ELF-1 (cell line): ENCODE measurements at regions not wholly inside any gene's neighbourhood (a gene's known extent, or its start where the extent isn't known, plus 50 kb on each side); places are given as distances from the start of the nearest gene placed in this dataset.
A peak's percentile ranks its signal among the peaks of the same experiment; 100 is the strongest.

Experiments used
- DNase-seq: peaks from one replicate; pipeline ENCODE4 v3.0.0-alpha.2; 2016; ENCODE audit warnings: low read depth, low spot score

DNA sequence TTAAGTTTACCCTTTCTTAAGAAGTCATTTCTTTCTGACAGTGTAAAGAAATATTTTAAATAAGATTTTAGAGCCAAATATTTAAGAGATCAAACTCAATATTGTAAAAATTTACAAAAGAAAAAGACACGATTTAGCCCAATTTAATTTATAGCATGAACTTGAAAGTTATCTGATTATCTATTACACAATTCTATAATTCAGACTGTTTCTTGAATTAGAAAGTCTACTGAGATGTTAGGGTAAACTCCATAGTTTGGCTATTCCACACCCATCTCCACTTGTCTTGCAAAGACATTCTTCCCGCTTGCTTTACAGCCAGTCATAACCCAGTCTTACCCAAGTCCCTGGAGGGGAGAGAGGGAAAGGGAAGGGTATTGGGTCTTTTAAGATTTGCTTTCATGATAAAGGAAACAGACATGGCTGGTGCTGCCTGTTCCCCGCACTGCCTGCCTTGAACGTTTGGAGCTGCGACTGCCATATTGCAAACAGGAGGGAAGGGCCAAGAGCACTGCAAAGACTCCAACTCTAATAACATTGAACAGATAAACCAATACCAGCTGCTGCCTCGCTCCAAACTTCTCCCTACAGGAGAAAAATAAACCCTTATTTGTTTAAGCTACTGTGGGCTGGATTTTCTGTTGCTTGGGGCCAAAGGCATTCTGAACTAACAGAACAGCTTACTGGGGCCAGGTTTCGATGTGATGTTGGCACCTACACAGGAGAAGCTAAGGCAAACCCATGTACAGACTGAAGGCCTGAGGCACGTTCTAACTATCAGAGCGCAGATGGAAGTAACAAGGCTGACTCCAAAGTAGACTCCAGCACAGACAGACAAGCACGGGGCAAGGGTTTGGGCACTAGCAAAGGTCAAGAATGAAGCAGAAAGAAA lies 552.3 kb upstream of the JARID2 start:
- DNase-seq: peak; percentile 75

DNA sequence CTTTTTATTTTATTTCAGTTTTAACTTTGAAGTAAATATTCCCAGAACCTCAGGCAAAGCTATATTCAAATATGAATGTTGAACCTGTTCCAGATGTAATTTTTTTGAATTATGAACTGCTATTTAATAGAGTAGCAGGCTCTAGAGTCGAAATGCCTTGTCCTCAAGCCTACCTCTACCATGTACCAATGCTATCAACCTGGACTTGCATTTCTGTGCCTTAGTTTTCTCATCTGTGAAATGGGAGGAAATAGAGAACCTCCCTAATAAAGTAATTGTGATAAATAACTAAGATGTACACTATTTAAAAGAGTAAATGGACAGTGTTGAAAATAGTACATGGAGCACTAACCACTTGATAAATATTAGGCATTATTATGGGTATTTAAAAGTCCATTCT lies 551.6 kb upstream of the JARID2 start:
- DNase-seq: no peak

DNA sequence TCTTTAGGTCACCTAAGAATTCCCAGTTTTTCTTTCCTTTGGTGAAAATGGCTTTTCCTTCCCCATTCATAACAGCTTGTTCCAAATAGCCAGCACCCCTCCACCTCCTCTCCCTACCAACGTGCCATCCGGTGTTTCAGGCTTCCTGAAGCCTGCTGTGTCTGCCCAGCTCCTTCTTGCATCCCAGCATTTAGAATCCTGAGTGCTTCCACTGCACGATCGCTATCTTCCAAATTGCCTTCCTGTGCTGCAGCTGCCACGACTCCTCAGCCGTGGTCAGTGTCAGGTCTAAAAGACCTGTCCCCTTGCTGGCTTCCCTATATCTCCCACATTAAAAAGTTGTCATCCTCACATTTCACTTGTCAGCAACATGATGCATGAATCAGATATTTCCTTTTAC lies 550.3 kb upstream of the JARID2 start:
- no peak for DNase-seq

DNA sequence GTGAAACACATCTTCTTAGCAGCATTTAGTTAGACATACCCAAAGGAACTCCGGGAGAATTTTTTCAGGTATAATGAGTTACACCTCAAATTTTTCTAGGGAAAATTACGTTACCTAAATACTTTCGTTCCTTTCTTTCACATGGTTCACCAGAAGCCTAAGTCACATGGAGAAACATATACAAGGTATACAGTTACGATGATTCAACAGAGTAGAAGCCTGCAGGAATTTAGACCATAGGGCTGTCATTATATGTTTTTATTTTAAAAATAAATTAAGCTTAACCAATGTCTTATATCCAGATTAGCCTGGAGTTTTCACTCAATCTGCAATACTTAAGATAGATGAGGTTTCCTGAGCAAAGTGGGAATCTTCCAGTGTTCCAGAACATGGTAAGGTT lies 549.5 kb upstream of the JARID2 start:
- DNase-seq: no peak

DNA sequence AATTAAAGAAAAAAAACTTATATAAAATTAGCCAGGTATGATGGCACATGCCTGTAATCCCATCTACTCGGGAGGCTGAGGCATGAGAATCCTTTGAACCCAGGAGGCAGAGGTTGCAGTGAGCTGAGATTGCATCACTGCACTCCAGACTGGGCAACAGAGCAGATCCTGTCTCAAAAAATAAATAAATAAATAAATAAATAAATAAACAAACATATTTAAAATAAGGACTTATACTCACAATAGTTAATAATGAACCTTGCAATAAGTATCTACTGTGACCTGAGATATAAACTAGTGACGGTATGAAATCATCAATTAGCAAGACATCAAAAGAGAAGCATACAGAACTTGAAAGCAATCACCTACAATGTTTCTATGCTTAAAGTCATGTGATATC lies 548.4 kb upstream of the JARID2 start:
- no peak for DNase-seq

DNA sequence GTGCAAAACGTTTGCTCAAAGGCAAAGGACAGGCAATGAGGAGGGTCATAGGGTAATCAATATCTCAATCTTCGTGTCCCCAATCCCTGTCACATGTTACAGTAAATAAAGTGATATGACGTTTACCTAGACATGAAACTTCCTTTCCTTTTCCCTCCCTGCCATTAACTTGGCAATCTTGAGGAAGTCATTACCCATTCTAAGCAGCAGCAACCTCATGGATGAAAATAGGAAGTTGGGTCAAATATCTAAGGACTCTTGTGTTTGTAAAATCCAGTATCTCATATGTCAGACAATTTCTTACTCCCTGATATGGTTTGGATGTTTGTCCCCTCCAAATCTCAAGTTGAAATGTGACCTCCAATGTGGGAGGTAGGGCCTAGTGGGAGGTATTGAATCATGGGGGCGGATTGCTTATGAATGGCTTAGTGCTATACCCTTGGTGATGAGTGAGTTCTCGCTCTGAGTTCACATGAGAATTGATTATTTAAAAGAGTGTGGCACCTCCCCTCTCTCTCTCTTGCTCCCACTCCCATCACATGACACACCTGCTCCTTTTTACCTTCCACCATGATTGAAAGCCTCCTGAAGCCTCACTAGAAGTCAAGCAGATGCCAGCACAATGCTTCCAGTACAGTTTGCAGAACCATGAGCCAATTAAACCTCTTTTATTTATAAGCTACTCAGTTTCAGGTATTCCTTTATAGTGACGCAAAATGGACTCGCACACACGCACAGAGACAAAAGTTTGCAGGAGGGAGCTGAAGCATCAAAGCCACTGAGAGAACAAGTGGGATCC lies 545.9 kb upstream of the JARID2 start:
- no peak for DNase-seq

DNA sequence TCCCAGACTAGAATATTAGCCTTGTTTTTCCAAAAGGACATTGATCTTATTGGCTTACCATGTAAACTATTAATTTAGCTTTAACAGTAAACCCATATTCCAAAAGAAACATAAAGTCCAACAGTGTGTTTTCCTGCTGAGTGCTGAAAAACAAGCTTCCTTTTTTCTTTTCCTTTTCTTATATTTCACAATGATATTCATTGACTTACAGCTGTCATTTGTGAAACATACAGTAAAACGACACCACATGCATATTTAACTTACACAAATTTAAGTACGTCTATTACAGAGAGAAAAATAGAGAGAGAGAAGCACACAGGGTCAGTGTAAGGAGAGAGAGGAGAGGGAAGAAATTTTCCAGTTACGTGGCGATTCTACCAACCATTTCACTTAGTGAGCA lies 543.9 kb upstream of the JARID2 start:
- DNase-seq: no peak

DNA sequence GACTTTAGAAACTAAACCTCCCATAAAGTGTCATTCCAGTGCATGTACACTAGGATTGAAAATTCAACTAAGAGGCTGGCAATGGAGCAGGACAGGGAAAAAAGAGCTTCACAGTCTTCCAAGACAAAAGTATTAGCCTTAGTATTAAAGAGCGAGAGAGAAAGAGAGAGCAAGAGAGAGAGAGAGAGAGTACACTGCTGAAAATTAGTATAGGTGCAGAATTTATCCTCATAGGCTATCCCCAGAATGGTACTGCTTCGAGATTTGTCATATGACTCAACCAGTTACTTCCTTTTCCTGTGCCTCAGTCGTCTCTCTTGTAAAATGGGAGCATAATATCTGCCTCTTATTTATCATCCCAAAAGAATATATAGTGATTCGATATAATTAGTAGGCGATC lies 543.2 kb upstream of the JARID2 start:
- DNase-seq: no peak

DNA sequence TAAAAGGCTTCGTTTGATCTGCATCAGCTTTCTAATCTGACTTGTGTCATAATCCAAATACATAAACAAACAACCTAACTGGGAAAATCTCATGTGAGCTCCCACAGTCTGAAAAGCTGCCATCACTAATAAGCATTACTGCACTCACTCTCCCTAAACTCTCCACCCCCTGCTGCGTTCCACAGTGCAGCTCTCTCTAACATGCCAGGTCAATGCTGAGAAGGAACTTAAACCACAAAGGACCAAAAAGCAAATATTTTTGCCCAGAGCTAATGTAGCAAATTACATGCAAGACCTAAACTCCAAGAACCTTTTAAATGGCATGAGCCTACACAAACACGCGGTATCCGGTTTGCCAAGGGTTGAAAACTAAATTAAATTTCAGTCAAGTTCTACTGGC lies 542.3 kb upstream of the JARID2 start:
- DNase-seq: no peak

DNA sequence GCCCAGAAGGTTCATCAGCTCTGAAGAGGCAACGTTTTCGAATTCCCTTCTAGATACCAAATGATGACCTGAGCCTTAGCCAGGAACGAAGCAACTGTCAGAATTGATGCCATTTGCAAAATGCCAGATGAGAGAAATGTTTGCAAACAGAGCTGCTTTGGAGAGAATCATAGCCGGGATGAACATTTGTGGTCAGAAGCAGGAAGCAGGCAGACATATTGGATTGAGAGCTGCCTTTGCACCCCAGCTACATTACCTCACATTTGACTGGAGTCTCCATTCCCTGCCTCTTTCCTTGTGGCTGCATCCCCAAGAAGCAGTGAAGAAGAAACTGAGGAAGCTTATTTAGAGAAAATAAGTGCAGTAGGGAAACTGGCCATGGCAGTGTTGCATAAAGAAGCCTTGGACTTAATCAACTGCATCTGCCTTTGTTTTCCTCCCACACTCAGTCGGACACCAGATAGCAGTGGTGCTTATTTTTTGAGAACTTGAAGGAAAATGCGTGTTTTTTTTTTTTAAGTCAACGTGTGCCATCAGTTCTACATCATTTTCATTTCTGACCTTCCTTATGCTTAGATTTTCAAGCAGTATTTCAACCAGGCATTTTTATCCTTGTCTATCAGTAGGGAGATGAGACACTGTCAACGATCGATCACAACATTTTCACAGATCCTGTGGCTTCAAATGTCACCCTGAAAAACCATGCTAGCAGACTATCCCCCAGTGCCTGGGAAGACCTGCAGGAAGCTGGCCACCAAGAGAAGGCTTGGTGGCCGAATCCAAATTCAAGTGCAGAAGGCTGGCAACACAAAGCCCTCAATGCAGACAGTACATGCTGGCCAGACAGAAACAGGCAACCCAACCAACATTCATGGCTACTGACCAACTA lies 541.2 kb upstream of the JARID2 start:
- no peak for DNase-seq

DNA sequence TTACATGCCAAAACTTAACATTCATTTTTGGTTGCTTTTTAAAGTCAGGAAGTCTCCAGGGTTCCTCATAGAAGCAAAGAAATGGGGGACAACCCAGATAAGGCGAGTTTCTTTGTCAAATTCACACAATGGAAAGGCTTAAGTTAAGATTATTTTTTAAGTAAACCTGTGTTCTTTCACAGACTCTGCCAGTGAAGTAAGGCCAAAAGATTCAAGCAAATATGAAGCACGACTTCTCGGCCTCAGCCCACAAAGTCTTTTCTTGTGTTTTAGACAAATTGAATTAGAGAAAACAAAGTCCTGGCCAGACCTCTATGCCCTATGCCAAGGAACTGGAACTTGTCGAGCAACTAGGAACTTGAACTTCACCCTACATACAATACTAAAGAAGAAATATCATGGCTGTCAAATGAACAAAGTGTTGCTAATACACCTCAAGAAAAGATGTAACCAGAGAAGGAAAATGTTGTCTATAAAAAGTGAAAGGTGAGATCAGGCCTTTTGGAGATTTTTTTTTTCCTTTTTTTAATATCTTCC lies 540.0 kb upstream of the JARID2 start:
- DNase-seq: no peak

DNA sequence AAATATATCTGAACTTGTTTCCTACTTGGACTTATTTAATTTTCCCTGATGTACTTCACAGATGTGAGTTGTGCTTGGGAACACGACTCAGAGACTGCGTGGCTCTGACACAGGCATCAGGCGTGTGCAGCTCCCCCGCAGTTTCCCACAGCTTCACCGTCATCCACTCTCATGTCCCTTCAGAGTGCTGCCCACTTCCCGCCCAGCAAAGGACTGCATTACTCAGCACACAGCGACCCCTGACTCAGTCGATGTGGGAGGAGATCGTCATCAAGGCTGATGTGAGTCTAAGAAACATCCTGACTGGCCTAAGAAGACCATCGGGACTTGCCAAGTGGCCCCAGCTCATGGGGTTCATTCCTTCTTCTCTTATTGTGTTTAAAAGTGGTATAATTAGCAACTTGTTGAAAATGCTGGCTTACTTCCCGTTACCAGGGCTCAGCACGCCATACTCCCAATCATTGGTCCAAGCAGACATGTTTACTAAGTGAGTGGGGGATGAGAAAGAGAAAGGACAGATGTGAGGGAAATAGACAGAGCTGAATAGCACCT lies 539.4 kb upstream of the JARID2 start:
- DNase-seq: no peak

DNA sequence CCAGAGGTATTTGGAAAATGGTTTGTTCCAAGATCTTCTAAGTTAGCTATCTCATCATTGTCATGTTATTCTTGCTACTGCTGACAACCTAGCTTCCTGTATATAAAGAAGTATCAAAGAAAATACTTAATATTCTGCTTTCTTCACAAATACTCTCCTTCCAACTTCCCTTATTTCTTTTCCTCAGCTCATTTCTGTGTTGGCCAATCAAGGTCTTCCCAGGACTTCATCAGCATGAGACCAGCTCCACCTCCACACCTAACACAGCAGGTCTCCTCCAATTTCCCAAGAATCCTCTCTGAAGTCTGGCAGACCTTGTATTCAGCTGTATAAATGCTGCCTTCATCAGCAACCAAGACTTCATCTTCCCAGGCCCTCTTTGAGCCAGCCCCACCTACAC lies 538.6 kb upstream of the JARID2 start:
- no peak for DNase-seq

DNA sequence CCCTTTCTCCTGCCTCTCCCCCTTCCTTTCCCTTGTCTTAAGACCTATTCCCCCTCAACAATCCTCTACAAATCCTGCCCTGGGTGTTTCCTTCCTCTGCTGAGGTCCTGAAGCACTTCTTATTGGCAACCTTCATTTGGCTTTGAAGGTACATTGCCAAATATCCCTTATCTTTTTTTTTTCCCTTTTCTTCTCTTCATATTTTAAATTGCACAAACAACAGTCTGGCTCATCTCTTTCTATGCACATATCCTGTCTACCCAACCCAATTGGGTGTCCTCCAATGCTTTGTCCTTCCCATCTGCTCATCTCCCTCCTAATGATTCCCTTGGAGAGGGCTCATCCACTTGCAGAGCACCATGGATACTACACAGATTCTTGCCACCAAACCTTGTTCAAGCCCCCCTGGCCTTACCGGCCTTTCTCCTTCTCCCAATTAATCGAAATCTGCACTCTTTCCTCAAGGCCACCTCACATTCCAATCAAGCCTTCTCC lies 537.9 kb upstream of the JARID2 start:
- no peak for DNase-seq

DNA sequence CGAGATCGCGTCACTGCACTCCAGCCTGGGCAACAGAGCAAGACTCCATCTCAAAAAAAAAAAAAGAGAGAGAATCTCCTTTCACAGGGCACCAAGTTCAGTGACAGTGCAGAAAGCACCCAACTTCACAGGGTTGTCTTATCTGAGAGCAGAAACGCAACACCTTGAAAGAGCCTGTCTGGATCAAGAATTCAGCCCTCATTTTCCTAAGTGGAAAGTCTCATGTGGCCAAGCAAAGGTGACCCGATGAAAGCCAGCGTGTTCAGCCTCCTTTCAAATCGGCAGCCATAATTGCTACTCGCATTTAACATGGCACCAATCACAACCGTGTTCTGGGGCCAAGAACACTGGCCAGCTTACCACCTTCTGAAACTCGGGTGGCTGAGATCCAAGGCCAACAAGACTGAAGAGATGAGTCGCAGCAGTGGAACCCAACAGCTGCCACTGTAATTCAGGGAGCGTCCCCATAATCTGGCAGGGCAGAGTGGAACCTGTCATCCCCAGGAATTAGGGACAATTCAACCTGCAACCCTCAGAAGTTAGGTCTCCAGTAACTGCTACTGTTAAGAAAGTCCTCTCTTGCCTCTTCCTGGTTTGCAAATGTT lies 536.7 kb upstream of the JARID2 start:
- DNase-seq: no peak

DNA sequence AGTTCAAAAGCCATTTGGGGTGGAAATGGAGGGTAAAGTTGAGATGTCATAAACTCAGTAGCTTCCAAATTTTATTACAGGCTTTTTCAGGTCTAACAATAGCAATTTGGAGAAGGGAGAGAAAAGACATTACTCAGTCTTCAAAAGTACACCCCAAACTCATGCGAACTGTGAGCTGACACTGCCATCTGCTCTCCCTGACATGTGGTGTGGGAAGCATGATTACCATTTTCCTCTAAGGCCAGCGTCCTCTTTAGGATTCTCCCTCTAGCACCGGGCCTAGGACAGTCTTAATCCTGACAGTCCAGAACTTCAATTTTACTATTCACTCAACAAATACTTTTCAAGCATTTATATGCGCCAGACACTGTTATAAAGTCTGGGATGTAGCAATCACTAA lies 536.0 kb upstream of the JARID2 start:
- DNase-seq: no peak

DNA sequence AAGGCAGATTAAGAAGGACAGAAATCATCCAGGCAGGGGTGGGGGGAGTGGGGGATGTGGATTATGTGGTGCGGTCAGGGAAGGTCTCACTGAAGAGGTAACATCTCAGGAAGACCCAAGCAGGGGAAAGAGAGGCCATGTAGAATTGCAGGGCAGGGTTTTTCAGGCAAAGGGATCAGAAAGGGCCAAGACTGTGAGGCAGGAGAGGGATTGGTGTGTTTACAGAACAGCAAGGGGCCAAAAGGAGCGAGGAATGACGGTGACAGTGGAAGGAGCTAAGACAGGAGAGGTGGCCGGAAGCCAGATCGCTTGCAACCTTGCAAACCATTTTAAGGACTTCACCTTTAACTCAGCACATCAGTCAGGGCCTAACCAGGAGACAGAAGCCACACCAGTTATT lies 535.4 kb upstream of the JARID2 start:
- DNase-seq: no peak

DNA sequence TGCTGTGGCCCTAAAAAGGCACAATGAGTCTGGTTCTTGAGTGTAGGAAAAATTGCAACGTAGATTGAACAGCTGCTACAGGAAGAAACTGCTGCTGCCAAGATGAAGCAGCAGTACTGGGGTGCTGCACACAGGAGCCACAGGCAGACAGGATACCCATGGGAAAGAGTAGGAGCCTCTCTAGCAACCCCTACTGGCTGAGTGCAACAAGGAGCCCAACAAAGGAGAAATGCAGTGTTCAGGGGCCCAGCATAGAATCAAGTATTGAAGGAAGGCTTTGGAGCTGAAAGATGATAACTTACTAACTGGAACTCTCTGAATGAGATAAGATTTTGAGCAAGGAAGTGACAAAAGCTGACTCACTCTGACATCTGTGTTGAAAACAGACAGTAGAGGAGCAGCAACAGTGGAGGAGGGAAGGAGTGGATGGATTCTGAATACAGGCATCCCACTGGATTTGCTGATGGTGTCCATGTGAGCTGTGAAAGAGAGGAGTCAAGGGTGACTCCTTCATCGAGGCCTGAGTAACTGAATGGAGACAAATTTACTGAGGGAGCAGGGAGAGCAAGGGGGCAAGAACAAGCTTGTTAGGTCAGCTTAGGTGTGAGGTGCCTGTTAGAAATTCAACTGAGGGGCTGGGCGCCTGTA lies 534.7 kb upstream of the JARID2 start:
- DNase-seq: peak; percentile 67

DNA sequence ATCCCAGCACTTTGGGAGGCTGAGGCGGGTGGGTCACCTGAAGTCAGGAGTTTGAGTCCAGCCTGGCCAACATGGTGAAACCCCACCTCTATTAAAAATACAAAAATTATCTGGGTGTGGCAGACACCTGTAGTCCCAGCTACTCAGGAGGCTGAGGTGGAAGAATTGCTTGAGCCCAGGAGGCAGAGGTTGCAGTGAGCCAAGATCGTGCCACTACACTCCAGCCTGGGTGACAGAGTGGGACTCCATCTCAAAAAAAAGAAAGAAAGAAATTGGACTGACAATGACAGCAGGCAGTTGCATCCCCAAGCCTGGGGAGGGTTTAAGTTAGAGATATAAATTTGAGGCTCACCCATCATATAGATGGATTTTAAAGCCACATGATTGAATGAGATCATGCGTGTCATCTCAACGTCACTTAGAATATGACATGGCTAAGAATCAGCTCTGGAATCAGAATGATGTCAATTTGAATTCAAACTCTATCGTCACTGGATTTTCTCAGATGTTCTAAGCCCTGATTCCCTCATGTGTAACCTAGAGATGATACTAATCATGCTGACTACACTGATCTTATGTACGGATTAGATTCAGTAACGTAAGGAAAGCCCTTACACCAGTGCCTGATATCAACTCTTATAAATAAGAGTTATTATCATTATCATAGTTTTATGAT lies 534.0 kb upstream of the JARID2 start:
- no peak for DNase-seq
